Erythroblast (primary cell): ENCODE measurements at regions not wholly inside any gene's neighbourhood (a gene's known extent, or its start where the extent isn't known, plus 50 kb on each side); places are given as distances from the start of the nearest gene placed in this dataset.

Experiments
- DNase-seq, 2 experiments: peaks; one replicate each; lab custom pipeline; 2025; lab: John Stamatoyannopoulos, UW
- GATA1 ChIP-seq: IDR thresholded peaks from 2 replicates; pipeline ENCODE4 v1.6.1; 2011; ENCODE audit warnings: low read depth, mild to moderate bottlenecking, control low read depth, low read length, moderate library complexity
- POLR2A ChIP-seq: IDR thresholded peaks from 2 replicates; pipeline ENCODE4 v1.6.1; 2011; ENCODE audit warnings: mild to moderate bottlenecking, low read length

GRCh38 chr22:27148886-27149470 lies 491.6 kb downstream of the MIAT start:
- no peak for DNase-seq
- no peak for TF ChIP-seq POLR2A
- TF ChIP-seq GATA1 = no peak

DNA sequence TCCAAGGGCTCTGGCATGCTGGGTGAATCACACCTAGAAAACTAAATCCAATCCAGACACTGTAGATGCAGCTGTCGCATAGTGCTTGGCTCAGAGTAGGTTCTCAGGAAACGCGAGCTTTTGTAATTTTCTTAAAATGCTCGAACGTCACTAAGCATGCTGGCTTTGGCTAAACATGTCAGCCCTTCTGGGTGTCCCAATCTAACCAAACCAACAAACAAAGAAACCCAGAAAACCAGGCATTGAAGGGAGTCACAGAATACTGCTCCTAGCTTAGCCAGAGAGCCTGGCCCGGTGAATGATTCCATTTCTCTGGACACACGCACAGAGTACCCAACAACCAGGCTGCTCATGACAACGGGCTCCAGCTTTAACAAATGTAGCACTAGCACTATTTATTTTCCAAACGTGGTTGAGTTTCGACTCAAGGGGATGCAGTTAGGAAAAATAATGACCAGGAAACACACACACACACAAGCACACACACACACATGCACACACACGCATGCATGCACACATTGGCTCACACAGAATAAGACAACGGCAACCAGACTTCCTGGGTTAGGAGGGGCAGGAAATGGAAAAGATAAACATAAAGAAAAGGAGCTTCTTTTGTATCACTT lies 492.6 kb downstream of the MIAT start:
- TF ChIP-seq GATA1 (no peak), POLR2A (no peak)
- DNase-seq = no peak

DNA sequence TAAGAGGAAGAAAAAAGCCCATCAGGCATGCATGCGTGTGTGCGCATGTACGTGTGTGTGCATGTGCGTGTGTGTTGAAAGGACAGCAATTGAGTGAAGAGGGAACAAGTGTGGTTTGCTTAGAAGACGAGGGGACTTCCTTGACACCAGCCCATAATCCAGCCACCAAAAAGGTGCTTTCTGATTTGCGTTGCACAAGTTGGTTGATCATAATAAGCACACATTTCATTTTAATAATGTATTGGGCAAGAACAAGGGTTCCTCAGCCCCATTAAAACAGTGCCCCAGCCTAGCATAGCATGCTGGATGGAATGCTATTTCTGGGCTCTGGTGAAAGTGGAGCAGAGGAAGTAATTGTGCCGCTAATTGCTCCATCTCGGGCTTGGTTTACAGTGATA lies 493.2 kb downstream of the MIAT start:
- peak in 1 of 2 experiments; percentile 6 for DNase-seq
- TF ChIP-seq GATA1 = no peak
- no peak for TF ChIP-seq POLR2A

DNA sequence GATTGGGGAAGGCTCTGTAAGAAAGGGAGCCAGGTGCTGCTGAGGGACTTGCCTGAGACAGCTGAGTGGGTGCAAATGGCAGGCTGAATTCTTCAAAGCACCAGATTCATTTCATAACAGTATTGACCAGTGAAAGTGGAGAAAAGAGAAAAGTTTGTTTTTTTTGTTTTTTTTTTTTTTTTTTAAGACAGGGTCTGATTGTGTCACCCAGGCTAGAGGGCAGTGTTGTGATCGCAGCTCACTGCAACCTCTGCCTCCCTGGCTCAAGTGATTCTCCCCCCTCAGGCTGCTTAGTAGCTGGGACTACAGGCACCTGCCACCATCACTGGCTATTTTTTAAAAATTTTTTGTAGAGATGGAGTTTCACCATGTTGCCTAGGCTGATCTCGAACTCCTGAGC lies 494.0 kb downstream of the MIAT start:
- TF ChIP-seq POLR2A = no peak
- TF ChIP-seq GATA1 = no peak
- peak in 1 of 2 experiments; percentile 2 for DNase-seq

DNA sequence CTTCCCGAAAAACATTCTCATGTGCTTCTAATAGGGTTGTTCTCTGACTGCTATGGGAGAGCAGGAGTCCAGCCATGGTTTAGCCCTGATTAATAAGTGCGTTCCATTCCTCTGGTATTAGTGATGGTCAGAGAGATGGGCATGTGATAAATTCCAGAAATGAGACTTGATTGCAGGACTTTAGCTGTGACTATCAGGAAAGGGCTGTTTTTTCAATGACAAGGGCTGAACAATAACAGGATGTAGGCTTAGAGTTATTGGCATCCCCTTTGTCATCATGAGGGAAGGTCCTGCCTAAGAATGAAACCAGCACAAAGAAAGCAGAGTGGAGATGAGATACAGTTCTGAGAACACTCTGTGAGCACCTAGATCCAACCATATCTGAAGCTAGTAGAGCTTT lies 494.6 kb downstream of the MIAT start:
- TF ChIP-seq POLR2A = no peak
- no peak for TF ChIP-seq GATA1
- DNase-seq = no peak

- DNase-seq = no peak
- TF ChIP-seq GATA1 = no peak
- no peak for TF ChIP-seq POLR2A
These were observed 495.5 kb downstream of the MIAT start for GRCh38 chr22:27152883-27153282.

GRCh38 chr22:27153386-27153785 lies 496.0 kb downstream of the MIAT start:
- no peak for DNase-seq
- TF ChIP-seq GATA1 = no peak

DNA sequence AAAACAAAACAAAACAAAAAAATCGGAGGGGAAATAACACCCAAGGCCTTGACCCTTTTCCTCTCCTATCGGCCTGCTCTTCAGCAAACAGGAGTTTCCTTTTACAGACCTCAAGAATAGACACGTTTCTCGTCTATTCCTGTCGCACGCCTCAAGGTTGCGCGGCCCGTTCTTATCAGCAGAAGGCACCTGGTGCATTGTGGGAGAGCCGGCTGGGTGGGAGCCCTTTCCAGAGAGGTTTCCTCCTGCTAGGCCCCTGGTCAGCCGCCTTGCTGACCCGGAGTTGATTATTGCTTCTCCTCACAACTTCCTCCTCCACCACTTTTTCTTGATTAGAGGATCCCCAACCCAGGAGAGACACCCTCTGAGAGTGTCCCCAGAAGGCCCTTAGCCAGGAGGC lies 497.3 kb downstream of the MIAT start:
- peak; percentile 66 to 80 for DNase-seq
- TF ChIP-seq GATA1 = no peak
- TF ChIP-seq POLR2A = no peak

DNA sequence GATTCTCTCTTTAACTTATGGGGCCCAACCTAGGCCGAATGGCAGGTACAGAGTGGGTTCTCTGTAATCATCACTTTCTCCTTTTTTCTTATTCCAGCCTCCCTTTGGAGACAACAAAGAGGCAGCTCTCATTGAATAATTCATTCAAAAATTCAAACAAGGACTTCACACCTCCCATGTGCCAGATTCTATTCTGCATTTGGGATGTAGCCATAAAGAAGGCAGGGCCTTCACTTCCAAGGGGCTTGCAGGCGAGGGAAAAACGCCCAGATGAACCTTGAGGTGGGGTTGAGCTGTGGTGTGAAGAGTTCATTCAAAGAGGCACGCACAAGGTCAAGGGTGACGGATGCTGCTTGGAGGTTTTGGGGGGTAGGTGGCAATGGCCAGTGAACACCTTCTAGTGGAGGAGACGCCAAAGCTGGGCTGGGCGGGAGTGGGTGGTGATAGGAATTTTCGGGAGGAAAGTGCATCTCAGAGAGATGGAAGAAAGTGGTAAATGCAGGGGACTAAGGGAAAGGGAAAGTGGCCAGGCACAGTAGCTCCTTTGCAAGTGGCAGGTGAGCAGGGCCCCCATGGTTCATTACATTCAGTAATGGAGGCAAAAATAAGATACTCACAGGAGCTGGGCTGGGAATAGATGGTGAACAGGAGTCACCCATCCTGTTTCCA lies 499.6 kb downstream of the MIAT start:
- TF ChIP-seq GATA1 (no peak), POLR2A (no peak)
- DNase-seq = no peak

DNA sequence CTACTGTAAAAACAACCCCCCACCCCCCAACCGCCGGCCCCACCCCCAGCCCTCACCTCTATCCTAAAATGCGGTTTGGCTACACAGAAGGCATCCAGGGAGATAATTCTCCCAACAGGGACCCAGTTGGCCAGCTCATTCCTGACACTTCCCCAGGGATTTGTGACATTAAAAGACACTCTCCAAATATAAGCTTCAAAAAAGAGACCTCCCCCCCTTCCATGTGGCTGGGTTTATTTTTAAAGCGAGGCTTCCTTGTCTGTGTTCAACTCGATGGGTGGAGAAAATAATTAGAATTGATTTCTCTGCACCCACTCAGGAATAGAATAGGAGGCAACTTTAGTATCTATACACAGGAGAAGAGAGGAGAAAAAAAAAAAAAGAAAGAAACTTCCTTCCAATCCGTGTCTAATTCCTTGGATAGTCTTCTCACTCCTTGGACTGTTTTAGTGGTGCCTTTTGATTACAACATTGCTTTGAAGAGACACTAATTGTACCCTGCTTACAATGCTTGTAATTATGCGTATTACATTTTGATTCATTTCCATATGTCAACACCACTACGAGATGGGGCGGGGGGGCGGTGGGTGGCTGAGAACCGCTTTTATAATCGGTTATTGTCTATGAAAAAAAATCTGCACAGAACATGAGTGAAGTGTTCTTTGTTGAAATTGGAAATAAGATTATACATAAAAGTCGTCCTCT lies 500.4 kb downstream of the MIAT start:
- TF ChIP-seq POLR2A (no peak), GATA1 (no peak)
- no peak for DNase-seq

DNA sequence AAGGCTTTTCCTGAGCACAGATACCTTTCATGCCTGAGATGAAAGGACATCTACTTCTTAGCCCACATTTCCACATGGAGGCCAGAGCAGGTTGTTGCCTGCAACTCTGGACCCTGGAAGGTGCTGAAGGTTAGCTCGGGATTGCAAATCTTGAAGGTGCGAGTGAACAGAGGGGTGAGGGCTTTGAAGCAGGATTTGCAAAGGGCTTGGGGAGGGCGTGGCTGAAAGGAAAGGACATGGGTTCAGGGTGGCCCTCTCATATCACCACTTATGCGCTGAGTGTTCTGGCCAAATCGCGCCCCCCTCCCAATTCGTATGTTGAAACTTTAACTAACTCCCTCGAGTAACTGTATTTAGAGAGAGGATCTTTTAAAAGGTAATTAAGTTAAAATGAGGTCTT lies 501.6 kb downstream of the MIAT start:
- no peak for DNase-seq
- TF ChIP-seq POLR2A (no peak), GATA1 (no peak)

GRCh38 chr22:27159716-27160295 lies 502.4 kb downstream of the MIAT start:
- DNase-seq = no peak
- TF ChIP-seq POLR2A (no peak), GATA1 (no peak)

- TF ChIP-seq POLR2A (no peak), GATA1 (no peak)
- no peak for DNase-seq
These were observed 506.1 kb downstream of the MIAT start for GRCh38 chr22:27163162-27164137.
